C4-2B (cell line): ENCODE measurements at regions not wholly inside any gene's neighbourhood (a gene's known extent, or its start where the extent isn't known, plus 50 kb on each side); places are given as distances from the start of the nearest gene placed in this dataset.

ENCODE experiments used
- ZFX ChIP-seq: fragments of 450-650 bp; IDR thresholded peaks from 2 replicates; pipeline ENCODE4 v1.6.1; 2017
- TF ChIP-seq, protein P1 (sequence below): fragments of 450-650 bp; conservative IDR thresholded peaks from 2 replicates; pipeline ENCODE4 v1.5.1; 2017; ENCODE audit warnings: mild to moderate bottlenecking

DNA sequence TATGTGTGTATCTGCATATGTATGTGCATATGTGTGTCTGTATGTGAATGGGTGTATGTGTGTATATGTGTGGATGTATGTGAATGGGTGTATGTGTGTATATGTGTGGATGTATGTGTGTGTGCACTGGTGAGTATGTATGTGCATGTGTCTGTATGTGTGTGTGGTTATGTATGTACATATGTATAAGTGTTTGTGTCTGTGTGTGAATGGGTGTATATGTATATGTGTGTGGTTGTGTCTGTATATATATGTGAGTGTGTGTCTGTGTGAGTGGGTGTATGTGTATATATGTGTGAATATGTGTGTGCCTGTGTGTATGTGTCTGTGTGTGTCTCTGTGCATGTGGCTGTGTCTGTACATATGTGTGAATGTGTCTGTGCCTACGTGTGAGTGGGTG, 748.4 kb upstream of the HS6ST1 start:
- TF ChIP-seq, protein P1, sequence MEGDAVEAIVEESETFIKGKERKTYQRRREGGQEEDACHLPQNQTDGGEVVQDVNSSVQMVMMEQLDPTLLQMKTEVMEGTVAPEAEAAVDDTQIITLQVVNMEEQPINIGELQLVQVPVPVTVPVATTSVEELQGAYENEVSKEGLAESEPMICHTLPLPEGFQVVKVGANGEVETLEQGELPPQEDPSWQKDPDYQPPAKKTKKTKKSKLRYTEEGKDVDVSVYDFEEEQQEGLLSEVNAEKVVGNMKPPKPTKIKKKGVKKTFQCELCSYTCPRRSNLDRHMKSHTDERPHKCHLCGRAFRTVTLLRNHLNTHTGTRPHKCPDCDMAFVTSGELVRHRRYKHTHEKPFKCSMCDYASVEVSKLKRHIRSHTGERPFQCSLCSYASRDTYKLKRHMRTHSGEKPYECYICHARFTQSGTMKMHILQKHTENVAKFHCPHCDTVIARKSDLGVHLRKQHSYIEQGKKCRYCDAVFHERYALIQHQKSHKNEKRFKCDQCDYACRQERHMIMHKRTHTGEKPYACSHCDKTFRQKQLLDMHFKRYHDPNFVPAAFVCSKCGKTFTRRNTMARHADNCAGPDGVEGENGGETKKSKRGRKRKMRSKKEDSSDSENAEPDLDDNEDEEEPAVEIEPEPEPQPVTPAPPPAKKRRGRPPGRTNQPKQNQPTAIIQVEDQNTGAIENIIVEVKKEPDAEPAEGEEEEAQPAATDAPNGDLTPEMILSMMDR: no peak
- TF ChIP-seq ZFX: no peak
